Liver (tissue), 3 donors: ENCODE measurements at regions not wholly inside any gene's neighbourhood (a gene's known extent, or its start where the extent isn't known, plus 50 kb on each side); places are given as distances from the start of the nearest gene placed in this dataset.

Source experiments
- CTCF ChIP-seq: fragments of 150-350 bp; IDR thresholded peaks from 2 replicates; pipeline ENCODE4 v1.5.1; 2017; ENCODE audit warnings: improper control_type of control experiment, low read depth, low read length; ENCODE audit not compliant: missing input control
- GABPA ChIP-seq, 2 donors: IDR thresholded peaks in 1 of 2; conservative IDR thresholded peaks in 1 of 2; 2 replicates each; pipeline ENCODE4 v1.6.1; 2016; ENCODE audit warnings: antibody characterized with exemption in 2 of 2, mild to moderate bottlenecking in 1 of 2, moderate library complexity in 1 of 2
- MAX ChIP-seq: IDR thresholded peaks from 2 replicates; pipeline ENCODE4 v1.6.1; 2016; ENCODE audit warnings: antibody characterized with exemption
- NR2F2 ChIP-seq: IDR thresholded peaks from 2 replicates; pipeline ENCODE4 v1.6.1; 2016; ENCODE audit warnings: antibody characterized with exemption
- REST ChIP-seq: IDR thresholded peaks from 2 replicates; pipeline ENCODE4 v1.6.1; 2016; ENCODE audit warnings: antibody characterized with exemption, mild to moderate bottlenecking
- TAF1 ChIP-seq: conservative IDR thresholded peaks from 2 replicates; pipeline ENCODE4 v1.6.1; 2016; ENCODE audit warnings: antibody characterized with exemption, mild to moderate bottlenecking
- donor health status: healthy.
- donor health status: healthy.

- TF ChIP-seq MAX (no peak), CTCF (no peak), REST (no peak), GABPA (IDR thresholded peaks at IDR 0.05 in 1 of 2, conservative IDR thresholded peaks at IDR 0.05 in 1 of 2) (no peak), NR2F2 (no peak), TAF1 (no peak)
Measured at GRCh38 chr16:17965133-17965900, 371.2 kb downstream of the NPIPA8 start.
